22Rv1 (cell line): ENCODE measurements at regions not wholly inside any gene's neighbourhood (a gene's known extent, or its start where the extent isn't known, plus 50 kb on each side); places are given as distances from the start of the nearest gene placed in this dataset.

ENCODE experiments used
- CTCF ChIP-seq: fragments of 450-650 bp; IDR thresholded peaks from 2 replicates; pipeline ENCODE4 v1.5.1; 2017; ENCODE audit warnings: mild to moderate bottlenecking
- ZFX ChIP-seq: fragments of 450-650 bp; IDR thresholded peaks from 2 replicates; pipeline ENCODE4 v1.6.1; 2017; ENCODE audit warnings: antibody characterized with exemption, borderline replicate concordance

- TF ChIP-seq CTCF: no peak
- TF ChIP-seq ZFX: no peak
Measured at GRCh38 chr9:38298503-38298902, 94.0 kb upstream of the ALDH1B1 start.
